PC-3 (cell line): ENCODE measurements at regions not wholly inside any gene's neighbourhood (a gene's known extent, or its start where the extent isn't known, plus 50 kb on each side); places are given as distances from the start of the nearest gene placed in this dataset.

Experiments used
- ATAC-seq: fragments of 200-7000 bp; cut with Tn5 transposase; 2 replicates; pipeline ENCODE4 v1.9.1; 2020; ENCODE audit warnings: mild to moderate bottlenecking, moderate library complexity
- BruUV-seq: library from RNA; stranded (reverse); fragments of 400-500 nt; replicated peaks from 2 replicates; lab custom pipeline; 2021; lab: Mats Ljungman, UMichigan
- CTCF ChIA-PET: fragments of 300-600 bp; sonication (Branson Sonifier 250); formaldehyde crosslinking; loops from one replicate; lab custom pipeline; 2022; ENCODE audit warnings: antibody characterized with exemption; lab: Charles Lee
- POLR2A ChIA-PET: fragments of 300-600 bp; sonication (Branson Sonifier 250); formaldehyde crosslinking; loops from one replicate; lab custom pipeline; 2022; ENCODE audit warnings: antibody characterized with exemption; ENCODE audit not compliant: unreplicated experiment; lab: Charles Lee
- DNase-seq: peaks from one replicate; pipeline ENCODE4 v3.0.0-alpha.2; 2015
- H2AFZ ChIP-seq: fragments of 300-600 bp; sonication (generic); 2 replicates; pipeline ENCODE4 v1.6.0; 2016; ENCODE audit warnings: antibody characterized with exemption, low read length
- H3F3A ChIP-seq: fragments of 300-600 bp; sonication (generic); one replicate; pipeline ENCODE4 v1.6.0; 2017; ENCODE audit warnings: antibody characterized with exemption, low read length, control low read depth, mild to moderate bottlenecking; ENCODE audit not compliant: unreplicated experiment
- H3K27ac ChIP-seq: fragments of 300-600 bp; sonication (generic); 2 replicates; pipeline ENCODE4 v1.5.1; 2016; ENCODE audit warnings: mild to moderate bottlenecking, low read length
- H3K27me3 ChIP-seq: fragments of 300-600 bp; sonication (generic); 2 replicates; pipeline ENCODE4 v1.6.1; 2016; ENCODE audit warnings: low read length, mixed read lengths
- H3K36me3 ChIP-seq: fragments of 300-600 bp; sonication (generic); 2 replicates; pipeline ENCODE4 v1.6.1; 2016; ENCODE audit warnings: low read depth, mixed run types, low read length, mixed read lengths
- H3K4me1 ChIP-seq: fragments of 300-600 bp; sonication (generic); 2 replicates; pipeline ENCODE4 v1.5.1; 2016; ENCODE audit warnings: low read length; ENCODE audit not compliant: insufficient read depth
- H3K4me2 ChIP-seq: fragments of 300-600 bp; sonication (generic); 2 replicates; pipeline ENCODE4 v1.6.0; 2016; ENCODE audit warnings: low read length
- H3K4me3 ChIP-seq: fragments of 300-600 bp; sonication (generic); 2 replicates; pipeline ENCODE4 v1.5.1; 2016; ENCODE audit warnings: mild to moderate bottlenecking, low read length, mixed read lengths
- H3K79me2 ChIP-seq: fragments of 300-600 bp; sonication (generic); 2 replicates; pipeline ENCODE4 v1.6.1; 2017; ENCODE audit warnings: low read length, mixed read lengths
- H3K9ac ChIP-seq: fragments of 300-600 bp; sonication (generic); 2 replicates; pipeline ENCODE4 v1.6.0; 2016; ENCODE audit warnings: mild to moderate bottlenecking, low read length
- H3K9me2 ChIP-seq: fragments of 300-600 bp; sonication (generic); replicated peaks from 2 replicates; pipeline ENCODE4 v1.6.1; 2016; ENCODE audit warnings: mixed run types, low read length, mixed read lengths
- H3K9me3 ChIP-seq: fragments of 300-600 bp; sonication (generic); 2 replicates; pipeline ENCODE4 v1.6.1; 2016; ENCODE audit warnings: low read length, mixed read lengths
- H4K20me1 ChIP-seq: fragments of 300-600 bp; sonication (generic); 2 replicates; pipeline ENCODE4 v1.6.1; 2016; ENCODE audit warnings: low read length, mixed read lengths
- EZH2 ChIP-seq: fragments of 300-600 bp; sonication (generic); IDR thresholded peaks from one replicate; pipeline ENCODE4 v1.6.1; 2017; ENCODE audit warnings: antibody characterized with exemption, mild to moderate bottlenecking, low read length; ENCODE audit not compliant: unreplicated experiment
- EZH2phosphoT487 ChIP-seq: fragments of 300-600 bp; sonication (generic); IDR thresholded peaks from 2 replicates; pipeline ENCODE4 v1.6.1; 2018; ENCODE audit warnings: mild to moderate bottlenecking, antibody characterized with exemption, low read length, borderline replicate concordance
- intact Hi-C: fragments of 100-400 bp; cut with micrococcal nuclease; formaldehyde crosslinking; loops from 2 replicates; pipeline ENCODE4 v1.9.0; 2023
- TF ChIP-seq, protein P1 (sequence below): fragments of 300-600 bp; sonication (generic); conservative IDR thresholded peaks from 2 replicates; pipeline ENCODE4 v1.5.1; 2017; ENCODE audit warnings: antibody characterized with exemption, low read depth, mild to moderate bottlenecking, low read length

DNA sequence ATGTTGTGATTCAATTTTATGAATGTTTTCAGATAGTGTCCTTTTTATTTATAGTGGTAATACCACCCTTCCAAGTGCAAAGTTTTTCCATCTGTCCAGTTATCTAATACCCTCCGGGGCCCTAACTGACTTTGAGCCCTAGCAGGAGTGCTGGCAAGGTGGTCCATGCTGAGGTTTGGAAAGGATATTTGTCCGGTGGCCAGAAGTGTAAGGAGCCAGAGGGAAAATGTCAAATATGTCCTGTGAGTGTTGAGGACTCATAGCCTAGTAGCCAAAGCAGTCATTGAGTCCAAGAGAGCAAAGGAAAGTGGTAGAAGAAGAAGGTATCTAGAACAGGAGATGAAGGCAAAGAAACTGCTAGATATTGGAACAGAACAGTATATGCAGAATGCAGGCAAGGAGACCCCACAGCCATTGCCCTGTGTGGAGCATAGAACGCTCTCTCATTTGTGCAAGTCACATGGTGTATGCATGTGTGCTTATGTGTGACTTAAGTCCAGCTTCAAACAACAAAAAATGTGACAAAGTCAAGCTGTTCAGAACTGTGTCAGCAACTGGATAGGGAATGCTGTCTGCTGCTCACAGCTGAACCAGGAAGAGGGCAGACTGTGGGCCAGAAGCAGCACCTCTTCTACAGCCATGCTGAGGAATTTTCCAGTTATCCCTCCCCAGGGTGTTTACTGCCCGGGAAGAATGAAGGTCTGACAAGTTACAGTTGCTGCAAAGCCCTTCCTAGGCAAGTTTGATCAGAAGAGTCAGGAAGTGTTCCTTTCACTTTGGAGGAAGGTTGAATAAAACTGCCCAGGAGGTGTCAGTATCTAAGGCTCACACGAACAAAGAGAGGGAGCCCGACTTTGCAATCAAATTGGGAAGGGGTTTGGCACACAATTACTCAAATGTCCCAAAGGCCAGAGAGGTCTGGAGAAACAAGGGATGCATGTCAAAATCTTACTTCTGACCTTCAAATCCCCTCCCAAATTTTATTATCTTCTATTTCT lies 463.3 kb upstream of the DMAC1 start:
- CTCF ChIA-PET, result no interaction called here

DNA sequence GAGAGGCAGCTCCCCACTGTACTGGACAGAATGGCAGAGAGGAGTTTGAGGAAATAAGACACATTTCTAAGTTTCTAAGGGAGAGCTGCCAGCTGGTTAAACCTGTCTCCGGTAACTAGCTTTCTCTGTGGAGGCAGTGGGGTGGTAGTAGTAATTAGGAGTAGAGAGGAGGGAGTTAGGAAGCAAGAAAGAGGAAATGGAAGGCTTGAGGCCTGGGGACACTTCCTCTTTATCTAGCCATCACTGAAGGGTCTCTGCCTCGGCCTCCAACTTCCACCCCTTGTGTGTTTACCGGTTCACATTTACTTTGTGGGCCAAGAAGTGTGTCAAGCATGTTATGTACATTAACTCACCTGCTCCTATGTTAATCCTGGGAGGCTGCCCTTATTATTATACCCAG lies 462.2 kb upstream of the DMAC1 start:
- no peaks in the 10 kb centered on the region for H3K9me3 ChIP-seq
- H3K9me2 ChIP-seq, result no peaks in the 10 kb centered on the region
- no peak overlapping the region for H3K4me3 ChIP-seq
- no peak overlapping the region for H3K27ac ChIP-seq
- no peaks in the 10 kb centered on the region for H3K4me1 ChIP-seq
- no peaks in the 10 kb centered on the region for H3F3A ChIP-seq
- CTCF ChIA-PET, result no interaction called here
- H4K20me1 ChIP-seq, result no peaks in the 10 kb centered on the region
- H2AFZ ChIP-seq, result no peak overlapping the region
- intact Hi-C loops, result no loop called here
- H3K79me2 ChIP-seq, result no peaks in the 10 kb centered on the region
- no peaks in the 10 kb centered on the region for H3K27me3 ChIP-seq
- TF ChIP-seq EZH2phosphoT487 (no peak), EZH2 (no peak)
- TF ChIP-seq, protein P1, sequence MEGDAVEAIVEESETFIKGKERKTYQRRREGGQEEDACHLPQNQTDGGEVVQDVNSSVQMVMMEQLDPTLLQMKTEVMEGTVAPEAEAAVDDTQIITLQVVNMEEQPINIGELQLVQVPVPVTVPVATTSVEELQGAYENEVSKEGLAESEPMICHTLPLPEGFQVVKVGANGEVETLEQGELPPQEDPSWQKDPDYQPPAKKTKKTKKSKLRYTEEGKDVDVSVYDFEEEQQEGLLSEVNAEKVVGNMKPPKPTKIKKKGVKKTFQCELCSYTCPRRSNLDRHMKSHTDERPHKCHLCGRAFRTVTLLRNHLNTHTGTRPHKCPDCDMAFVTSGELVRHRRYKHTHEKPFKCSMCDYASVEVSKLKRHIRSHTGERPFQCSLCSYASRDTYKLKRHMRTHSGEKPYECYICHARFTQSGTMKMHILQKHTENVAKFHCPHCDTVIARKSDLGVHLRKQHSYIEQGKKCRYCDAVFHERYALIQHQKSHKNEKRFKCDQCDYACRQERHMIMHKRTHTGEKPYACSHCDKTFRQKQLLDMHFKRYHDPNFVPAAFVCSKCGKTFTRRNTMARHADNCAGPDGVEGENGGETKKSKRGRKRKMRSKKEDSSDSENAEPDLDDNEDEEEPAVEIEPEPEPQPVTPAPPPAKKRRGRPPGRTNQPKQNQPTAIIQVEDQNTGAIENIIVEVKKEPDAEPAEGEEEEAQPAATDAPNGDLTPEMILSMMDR, result no peak
- no peak overlapping the region for H3K4me2 ChIP-seq
- POLR2A ChIA-PET, result no interaction called here
- no peaks in the 10 kb centered on the region for H3K36me3 ChIP-seq
- no peak overlapping the region for H3K9ac ChIP-seq
- ATAC-seq (no peak), DNase-seq (no peak)
- BruUV-seq, result no TSS peak

More for the DNA sequence above, 463.3 kb upstream of the DMAC1 start:
- no peak overlapping the region for H3K4me3 ChIP-seq
- no peaks in the 10 kb centered on the region for H3K9me2 ChIP-seq
- H3K36me3 ChIP-seq, result no peaks in the 10 kb centered on the region
- no peak overlapping the region for H2AFZ ChIP-seq
- no peaks in the 10 kb centered on the region for H3K27me3 ChIP-seq
- ATAC-seq, result no peak
- H3K4me2 ChIP-seq, result no peak overlapping the region
- no peaks in the 10 kb centered on the region for H3F3A ChIP-seq
- POLR2A ChIA-PET, result no interaction called here
- no peaks in the 10 kb centered on the region for H3K79me2 ChIP-seq
- no peak overlapping the region for H3K27ac ChIP-seq
- no peak for DNase-seq
- no peaks in the 10 kb centered on the region for H3K9me3 ChIP-seq
- intact Hi-C loops, result no loop called here
- no peaks in the 10 kb centered on the region for H3K4me1 ChIP-seq
- no TSS peak for BruUV-seq
- no peak for TF ChIP-seq EZH2phosphoT487
- TF ChIP-seq, protein P1, result no peak
- TF ChIP-seq EZH2, result no peak
- no peak overlapping the region for H3K9ac ChIP-seq
- no peaks in the 10 kb centered on the region for H4K20me1 ChIP-seq

DNA sequence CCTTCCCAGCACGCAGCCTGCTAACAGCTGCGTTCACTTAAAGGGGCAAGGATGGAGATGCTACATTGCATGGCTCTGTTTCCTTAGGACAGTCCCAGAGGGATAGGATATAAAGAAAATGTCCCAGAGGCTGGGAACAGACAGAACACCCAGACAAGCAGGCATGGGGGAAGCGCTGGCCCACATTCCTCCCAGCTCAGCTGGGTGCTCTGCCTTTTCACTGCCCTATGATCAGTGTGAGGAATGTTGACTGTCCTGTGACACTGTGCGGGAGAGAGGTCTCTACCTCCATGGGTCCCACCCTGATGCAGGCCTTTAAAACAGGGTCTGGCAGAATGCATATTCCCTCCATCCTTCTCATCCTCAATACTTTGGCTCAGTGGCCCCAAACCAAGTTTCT lies 459.4 kb upstream of the DMAC1 start:
- Histone ChIP-seq H3K4me3 (no peak overlapping the region), H3K9me2 (no peaks in the 10 kb centered on the region), H4K20me1 (no peaks in the 10 kb centered on the region), H3F3A (no peaks in the 10 kb centered on the region), H3K36me3 (no peaks in the 10 kb centered on the region), H3K79me2 (no peaks in the 10 kb centered on the region), H3K27me3 (no peaks in the 10 kb centered on the region), H3K4me1 (no peaks in the 10 kb centered on the region), H3K9me3 (no peaks in the 10 kb centered on the region), H3K4me2 (no peak overlapping the region), H3K27ac (no peak overlapping the region), H3K9ac (no peak overlapping the region), H2AFZ (no peak overlapping the region)
- ChIA-PET POLR2A (no interaction called here), CTCF (no interaction called here)
- intact Hi-C loops, result no loop called here
- no peak for ATAC-seq
- BruUV-seq, result no TSS peak
- TF ChIP-seq EZH2 (no peak), EZH2phosphoT487 (no peak)
- TF ChIP-seq, protein P1, result no peak
- no peak for DNase-seq
